HUES48 (cell line): ENCODE measurements at regions not wholly inside any gene's neighbourhood (a gene's known extent, or its start where the extent isn't known, plus 50 kb on each side); places are given as distances from the start of the nearest gene placed in this dataset.

Experiments
- H3K27ac ChIP-seq: one replicate; pipeline ENCODE4 v1.7.0; 2013; ENCODE audit warnings: low read depth, low read length, inconsistent platforms
- H3K27me3 ChIP-seq: 2 replicates; pipeline ENCODE4 v1.6.1; 2013; ENCODE audit warnings: mild to moderate bottlenecking, low read length; ENCODE audit not compliant: control insufficient read depth, insufficient read depth
- H3K36me3 ChIP-seq: 2 replicates; pipeline ENCODE4 v1.6.1; 2013; ENCODE audit warnings: low read length; ENCODE audit not compliant: control insufficient read depth, insufficient read depth
- H3K4me1 ChIP-seq: 2 replicates; pipeline ENCODE4 v1.6.1; 2013; ENCODE audit warnings: mild to moderate bottlenecking, low read length; ENCODE audit not compliant: control insufficient read depth, insufficient read depth
- H3K4me3 ChIP-seq: 2 replicates; pipeline ENCODE4 v1.5.1; 2013; ENCODE audit warnings: mild to moderate bottlenecking, low read depth, low read length
- H3K9ac ChIP-seq: 2 replicates; pipeline ENCODE4 v1.6.1; 2013; ENCODE audit warnings: mild to moderate bottlenecking, low read depth, low read length, moderate library complexity
- H3K9me3 ChIP-seq: 2 replicates; pipeline ENCODE4 v1.6.1; 2013; ENCODE audit warnings: low read length; ENCODE audit not compliant: control insufficient read depth, insufficient read depth

DNA sequence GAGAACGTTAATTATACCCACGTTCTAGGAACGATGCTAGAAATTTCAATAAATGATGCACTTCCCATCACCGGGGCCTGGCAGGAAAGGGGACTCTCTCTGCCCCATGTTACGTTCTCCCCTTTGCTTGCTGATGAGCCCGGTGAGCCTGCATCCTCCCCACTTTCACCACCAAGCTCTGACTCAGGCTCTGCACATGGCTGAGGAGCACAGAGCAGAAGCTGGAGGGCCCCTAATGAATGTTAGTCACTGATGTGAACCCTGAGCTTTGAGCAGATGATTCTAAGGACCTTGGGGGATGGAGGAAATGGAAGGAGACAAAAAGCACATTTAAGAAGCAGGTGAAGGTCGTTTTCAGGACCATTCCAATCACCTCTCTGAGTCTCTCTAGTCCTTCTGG, 468.2 kb upstream of the ARID1B start:
- Histone ChIP-seq H3K4me3 (no peak overlapping the region), H3K9ac (no peak overlapping the region)

DNA sequence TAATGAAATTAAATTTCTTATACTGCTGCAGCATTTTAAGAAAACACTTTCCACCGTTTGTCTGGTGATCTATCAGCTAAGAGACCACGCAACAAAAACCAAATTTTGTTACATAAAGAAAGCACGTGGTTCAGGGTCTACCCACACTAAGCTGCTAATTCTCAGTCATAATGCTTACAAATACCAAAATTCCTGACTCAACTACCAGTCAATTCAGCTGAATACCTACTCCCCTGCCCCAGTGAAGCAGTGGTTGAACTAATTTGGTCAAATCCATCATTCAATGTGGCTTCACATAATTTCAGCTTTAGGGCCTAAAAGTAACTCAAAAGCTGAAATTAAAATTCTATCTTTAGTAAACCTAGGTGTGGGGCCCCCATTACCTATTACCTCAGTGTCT, 468.6 kb upstream of the ARID1B start:
- H3K9me3 ChIP-seq, result no peaks in the 10 kb centered on the region
- no peaks in the 10 kb centered on the region for H3K36me3 ChIP-seq
- H3K27me3 ChIP-seq, result no peaks in the 10 kb centered on the region
- no peak overlapping the region for H3K27ac ChIP-seq
- H3K4me3 ChIP-seq, result no peak overlapping the region
- no peak overlapping the region for H3K9ac ChIP-seq
- no peaks in the 10 kb centered on the region for H3K4me1 ChIP-seq

More for the DNA sequence above, 468.2 kb upstream of the ARID1B start:
- Histone ChIP-seq H3K27me3 (no peaks in the 10 kb centered on the region), H3K36me3 (no peaks in the 10 kb centered on the region), H3K27ac (no peak overlapping the region), H3K9me3 (no peaks in the 10 kb centered on the region), H3K4me1 (no peaks in the 10 kb centered on the region)

DNA sequence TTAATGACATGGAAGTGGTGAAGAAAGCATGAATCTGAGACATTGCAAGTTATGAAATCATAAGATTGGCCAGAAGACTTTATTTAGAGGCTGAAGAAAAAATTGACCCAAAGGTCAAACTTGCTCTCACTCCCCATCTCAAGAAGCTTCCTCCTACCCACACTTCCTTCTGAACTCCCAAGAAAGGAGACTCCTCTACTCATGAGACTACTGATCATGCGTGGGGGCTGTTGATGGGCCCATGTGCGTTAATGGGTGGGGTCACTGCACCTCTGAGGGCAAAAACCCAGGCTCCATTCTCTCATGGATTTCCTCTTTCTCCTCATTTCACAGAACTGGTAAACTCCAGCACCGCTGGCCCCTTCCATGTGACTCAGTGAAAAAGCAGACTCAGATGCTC, 470.6 kb upstream of the ARID1B start:
- H3K27me3 ChIP-seq, result no peaks in the 10 kb centered on the region
- H3K36me3 ChIP-seq, result no peaks in the 10 kb centered on the region
- H3K4me1 ChIP-seq, result no peaks in the 10 kb centered on the region
- H3K9ac ChIP-seq, result no peak overlapping the region
- no peak overlapping the region for H3K27ac ChIP-seq
- H3K4me3 ChIP-seq, result no peak overlapping the region
- H3K9me3 ChIP-seq, result no peaks in the 10 kb centered on the region

DNA sequence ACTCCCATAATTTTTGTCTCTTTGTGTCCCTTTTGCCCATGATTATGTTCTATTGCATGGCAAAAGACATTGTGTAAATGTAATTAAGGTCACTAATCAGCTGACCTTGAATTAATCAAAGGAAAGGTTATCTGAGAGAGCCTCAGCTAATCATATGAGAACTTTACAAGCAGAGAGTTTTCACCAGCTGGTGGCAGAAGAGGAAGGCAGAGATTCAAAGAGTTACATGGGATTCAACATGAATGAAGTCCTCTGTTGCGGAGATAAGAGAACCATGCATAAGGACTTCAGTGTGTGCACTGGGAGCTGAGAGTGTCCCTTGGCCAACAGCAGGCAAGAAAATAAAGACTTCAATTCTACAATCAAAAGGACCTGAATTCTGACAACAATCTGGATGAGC, 494.1 kb upstream of the ARID1B start:
- H3K9me3 ChIP-seq, result no peaks in the 10 kb centered on the region
- H3K27ac ChIP-seq, result no peak overlapping the region
- H3K27me3 ChIP-seq, result no peaks in the 10 kb centered on the region
- H3K4me1 ChIP-seq, result no peaks in the 10 kb centered on the region
- H3K9ac ChIP-seq, result no peak overlapping the region
- no peak overlapping the region for H3K4me3 ChIP-seq
- H3K36me3 ChIP-seq, result no peaks in the 10 kb centered on the region

DNA sequence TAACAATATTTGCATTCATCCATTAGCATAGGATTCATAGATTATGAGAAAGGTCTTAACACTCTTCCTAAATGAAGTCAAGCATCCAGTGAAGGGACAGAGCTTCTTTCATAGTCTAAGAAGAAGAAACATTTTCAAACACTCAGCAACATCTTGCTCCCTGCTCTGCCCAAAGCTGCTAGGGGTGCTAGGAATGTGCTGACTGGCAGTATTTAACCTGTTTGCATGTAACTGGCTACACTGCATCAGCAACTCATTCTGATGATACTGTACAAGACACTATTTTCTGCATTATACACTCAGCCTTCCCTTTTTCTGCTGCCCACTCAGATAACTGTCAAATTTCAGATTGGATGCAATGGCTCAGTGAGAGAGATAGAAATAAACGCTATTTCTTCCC, 495.1 kb upstream of the ARID1B start:
- no peak overlapping the region for H3K9ac ChIP-seq
- H3K27ac ChIP-seq, result no peak overlapping the region
- H3K4me3 ChIP-seq, result no peak overlapping the region
- peaks cover 5% of the 10 kb centered on the region for H3K9me3 ChIP-seq
- no peaks in the 10 kb centered on the region for H3K36me3 ChIP-seq
- H3K4me1 ChIP-seq, result no peaks in the 10 kb centered on the region
- H3K27me3 ChIP-seq, result no peaks in the 10 kb centered on the region

DNA sequence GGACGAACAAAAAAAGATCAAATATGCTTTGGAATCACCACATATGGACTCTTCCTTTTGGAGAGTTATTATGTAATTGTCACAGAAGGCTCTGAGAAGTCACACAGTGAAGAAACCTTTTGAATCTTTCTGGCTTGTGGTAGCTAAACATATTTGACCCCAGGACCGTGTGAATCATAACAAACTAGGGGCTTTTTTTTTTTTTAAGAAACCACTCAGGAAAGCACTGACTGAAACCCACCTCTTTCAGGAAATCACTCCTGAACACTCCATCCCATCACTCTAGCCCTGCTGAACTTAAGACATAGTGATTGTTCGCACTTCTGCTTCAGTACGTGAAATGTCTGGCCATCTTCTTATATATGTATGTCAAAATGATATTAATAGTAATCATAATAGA, 495.9 kb upstream of the ARID1B start:
- no peak overlapping the region for H3K27ac ChIP-seq
- H3K9me3 ChIP-seq, result peaks cover 6% of the 10 kb centered on the region
- H3K27me3 ChIP-seq, result no peaks in the 10 kb centered on the region
- H3K9ac ChIP-seq, result no peak overlapping the region
- no peaks in the 10 kb centered on the region for H3K36me3 ChIP-seq
- H3K4me1 ChIP-seq, result no peaks in the 10 kb centered on the region
- H3K4me3 ChIP-seq, result no peak overlapping the region

DNA sequence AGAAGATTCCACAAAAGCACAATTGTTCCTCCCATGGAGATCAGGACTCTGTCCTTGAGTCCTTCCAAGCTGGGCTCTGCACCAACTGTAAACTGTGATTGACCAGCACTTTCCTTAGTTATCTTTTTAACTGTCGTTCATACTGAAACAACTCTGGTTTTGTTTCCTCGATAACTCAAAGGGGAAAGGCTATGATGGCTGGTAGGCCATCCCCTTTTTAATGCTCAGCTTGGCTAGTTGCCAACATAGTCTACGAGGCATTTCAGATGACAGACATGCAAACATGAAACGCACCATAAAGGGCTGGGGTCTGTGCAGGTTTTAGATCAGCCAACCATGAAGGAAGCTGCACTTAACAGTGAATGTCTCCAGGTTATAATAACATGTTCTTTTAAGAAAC, 497.1 kb upstream of the ARID1B start:
- no peak overlapping the region for H3K4me3 ChIP-seq
- no peaks in the 10 kb centered on the region for H3K27me3 ChIP-seq
- H3K9ac ChIP-seq, result no peak overlapping the region
- H3K9me3 ChIP-seq, result peaks cover 6% of the 10 kb centered on the region
- no peaks in the 10 kb centered on the region for H3K36me3 ChIP-seq
- H3K27ac ChIP-seq, result no peak overlapping the region
- no peaks in the 10 kb centered on the region for H3K4me1 ChIP-seq

DNA sequence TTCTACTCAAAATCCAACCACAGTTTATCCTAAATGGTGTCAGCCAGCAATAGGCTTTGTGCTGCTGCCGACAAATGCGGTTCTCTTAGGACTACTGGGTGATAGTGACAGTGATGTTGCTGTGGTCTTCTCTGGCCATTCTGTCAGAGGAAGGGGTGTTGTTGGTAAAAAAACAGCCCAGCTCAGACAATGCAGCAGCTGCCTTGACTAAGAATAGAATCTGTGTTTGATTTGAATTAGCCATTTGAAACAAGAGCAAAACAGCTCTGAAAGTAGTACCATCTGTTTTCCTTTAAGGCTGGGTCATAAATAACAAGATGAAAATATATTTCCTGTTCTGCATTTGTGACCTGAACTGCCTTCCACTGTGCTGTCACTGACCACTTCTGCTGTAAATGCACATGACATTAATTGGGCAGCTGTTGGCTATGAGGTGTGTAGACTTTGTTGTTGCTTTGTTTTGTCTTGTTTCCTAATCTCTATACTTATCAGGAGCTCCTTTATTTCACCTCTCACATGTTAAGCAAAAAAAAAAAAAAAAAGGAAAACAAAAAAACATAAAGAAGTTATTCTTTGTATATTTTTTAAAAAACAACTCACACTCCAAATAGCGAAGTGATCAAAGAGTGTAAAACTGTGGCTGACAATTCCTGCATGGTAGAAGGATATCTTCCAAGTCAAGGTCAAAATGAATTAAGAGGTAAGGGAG, 497.8 kb upstream of the ARID1B start:
- H3K27ac ChIP-seq, result no peak overlapping the region
- no peaks in the 10 kb centered on the region for H3K27me3 ChIP-seq
- H3K4me3 ChIP-seq, result no peak overlapping the region
- H3K36me3 ChIP-seq, result no peaks in the 10 kb centered on the region
- no peak overlapping the region for H3K9ac ChIP-seq
- no peaks in the 10 kb centered on the region for H3K4me1 ChIP-seq
- H3K9me3 ChIP-seq, result peaks cover 6% of the 10 kb centered on the region

DNA sequence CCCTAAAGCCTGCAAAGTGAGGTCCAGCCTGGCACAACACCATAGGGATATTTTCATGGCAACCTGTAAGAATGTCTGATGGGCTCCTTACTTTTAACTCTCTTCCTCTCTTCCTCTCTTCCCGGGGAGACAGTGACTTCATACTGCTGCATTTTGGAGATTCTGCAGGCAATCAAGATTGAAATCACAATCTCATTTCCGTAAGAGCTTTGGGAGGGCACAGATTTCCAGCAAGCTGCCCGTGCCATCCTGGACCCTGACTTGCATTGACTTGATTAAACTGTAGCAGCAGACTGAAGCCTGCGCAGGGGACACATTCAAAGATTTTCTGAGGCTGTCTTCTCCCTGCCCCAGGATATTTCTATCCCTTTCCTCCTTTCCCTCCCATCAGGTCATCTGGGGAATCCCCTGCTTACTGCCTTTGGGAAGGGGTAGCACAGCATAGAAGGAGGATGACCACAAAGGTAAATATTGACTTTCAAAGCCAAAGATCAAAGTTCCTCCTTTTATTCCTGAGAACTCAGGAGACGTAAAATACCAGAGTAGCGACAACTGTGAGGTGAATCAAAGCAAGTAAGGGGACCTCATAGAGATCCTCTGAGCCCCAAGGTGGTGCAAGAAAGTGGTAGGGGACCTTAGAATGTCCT, 504.0 kb upstream of the ARID1B start:
- peaks cover 6% of the 10 kb centered on the region for H3K9me3 ChIP-seq
- H3K9ac ChIP-seq, result no peak overlapping the region
- no peaks in the 10 kb centered on the region for H3K36me3 ChIP-seq
- H3K27ac ChIP-seq, result no peak overlapping the region
- no peak overlapping the region for H3K4me3 ChIP-seq
- H3K4me1 ChIP-seq, result no peaks in the 10 kb centered on the region
- H3K27me3 ChIP-seq, result no peaks in the 10 kb centered on the region

DNA sequence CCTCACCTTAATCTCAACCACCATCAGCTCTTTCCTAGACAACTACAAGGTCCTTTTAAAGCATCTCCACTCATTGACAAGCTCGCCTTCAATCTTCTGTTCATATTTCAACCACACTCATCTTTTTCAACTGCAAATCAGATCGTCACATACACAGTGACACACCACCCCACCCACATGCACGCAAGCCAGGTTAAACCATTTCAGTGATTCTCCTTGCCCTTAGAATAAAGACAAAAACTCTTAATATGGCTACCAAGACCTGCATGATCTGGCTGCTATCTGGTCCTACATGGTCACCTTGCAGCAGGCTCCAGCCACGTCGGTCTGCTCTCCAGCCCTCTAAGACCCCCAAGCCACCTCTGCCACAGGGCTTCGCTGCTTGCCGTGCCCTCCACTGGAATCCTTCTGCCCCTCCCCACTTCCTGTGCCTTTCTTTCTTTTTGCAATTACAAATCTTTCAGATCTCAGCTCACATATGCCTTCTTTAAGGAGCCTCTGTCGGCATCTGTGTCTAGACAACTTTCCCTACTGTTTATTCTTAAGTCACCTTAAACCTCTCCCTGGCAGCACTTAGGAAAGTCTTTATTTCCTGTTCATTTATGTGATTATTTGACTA, 507.3 kb upstream of the ARID1B start:
- Histone ChIP-seq H3K9ac (no peak overlapping the region), H3K4me3 (no peak overlapping the region), H3K36me3 (no peaks in the 10 kb centered on the region)

DNA sequence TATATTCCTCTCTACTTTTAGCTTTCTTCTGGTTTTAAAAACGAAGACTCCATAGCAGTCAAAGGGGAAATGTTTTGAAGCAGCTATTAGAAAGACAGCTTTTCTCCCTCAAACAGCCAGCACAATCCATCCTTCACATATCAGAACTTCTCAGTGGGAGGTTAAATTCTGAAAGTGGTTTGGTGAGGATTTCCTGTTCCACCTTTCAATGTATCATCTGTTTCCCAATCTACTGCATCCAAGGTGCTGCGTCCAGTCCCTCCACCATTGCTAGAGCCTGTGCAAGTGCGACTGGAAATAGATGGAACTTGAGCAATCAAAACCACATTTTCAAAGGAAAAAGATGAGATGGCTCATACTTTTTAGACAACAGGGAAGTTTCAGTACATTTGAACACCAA, 508.3 kb upstream of the ARID1B start:
- Histone ChIP-seq H3K4me3 (no peak overlapping the region), H3K27ac (no peak overlapping the region), H3K9ac (no peak overlapping the region), H3K4me1 (no peaks in the 10 kb centered on the region), H3K27me3 (no peaks in the 10 kb centered on the region), H3K9me3 (no peaks in the 10 kb centered on the region), H3K36me3 (no peaks in the 10 kb centered on the region)

More for the DNA sequence above, 507.3 kb upstream of the ARID1B start:
- Histone ChIP-seq H3K9me3 (no peaks in the 10 kb centered on the region), H3K4me1 (no peaks in the 10 kb centered on the region), H3K27me3 (no peaks in the 10 kb centered on the region), H3K27ac (no peak overlapping the region)
